SK-N-MC (cell line): ENCODE measurements at regions not wholly inside any gene's neighbourhood (a gene's known extent, or its start where the extent isn't known, plus 50 kb on each side); places are given as distances from the start of the nearest gene placed in this dataset.

Source experiments
- DNase-seq: peaks from one replicate; pipeline ENCODE4 v3.0.0-alpha.2; 2011; ENCODE audit warnings: low read depth, low spot score
- H3K27ac ChIP-seq: fragments of 200-600 bp; sonication (generic); 2 replicates; pipeline ENCODE4 v1.5.1; 2016; ENCODE audit warnings: mixed run types
- H3K36me3 ChIP-seq: fragments of 200-600 bp; sonication (generic); 2 replicates; pipeline ENCODE4 v1.6.1; 2017; ENCODE audit warnings: antibody characterized with exemption, low read length, mixed read lengths; ENCODE audit not compliant: insufficient read depth
- H3K4me3 ChIP-seq: fragments of 200-600 bp; sonication (generic); 2 replicates; pipeline ENCODE4 v1.5.1; 2016
- H3K9ac ChIP-seq: fragments of 200-600 bp; sonication (generic); 2 replicates; pipeline ENCODE4 v1.8.0; 2017; ENCODE audit warnings: mixed run types, mixed read lengths; ENCODE audit not compliant: insufficient read length
- H3K9me3 ChIP-seq: fragments of 200-600 bp; sonication (generic); 2 replicates; pipeline ENCODE4 v1.6.1; 2017; ENCODE audit warnings: low read depth, mild to moderate bottlenecking, antibody characterized with exemption, low read length, moderate library complexity, mixed read lengths
- EZH2 ChIP-seq: fragments of 200-600 bp; sonication (generic); IDR thresholded peaks from one replicate; pipeline ENCODE4 v1.6.1; 2017; ENCODE audit warnings: antibody characterized with exemption
- FOXP2 ChIP-seq: optimal IDR thresholded peaks from 2 replicates; pipeline ENCODE3; 2011; ENCODE audit warnings: mild to moderate bottlenecking, moderate library complexity; ENCODE audit not compliant: insufficient read depth; ENCODE audit errors: extremely low read length, control extremely low read depth
- POLR2AphosphoS5 ChIP-seq: IDR thresholded peaks from 2 replicates; pipeline ENCODE4 v1.6.1; 2012; ENCODE audit warnings: mild to moderate bottlenecking, low read depth, low read length, borderline replicate concordance

GRCh38 chr11:81052344-81053158, 1611.7 kb upstream of the TENM4 start:
- TF ChIP-seq POLR2AphosphoS5: no peak
- H3K9ac ChIP-seq: no peak overlapping the region
- H3K4me3 ChIP-seq: no peak overlapping the region

DNA sequence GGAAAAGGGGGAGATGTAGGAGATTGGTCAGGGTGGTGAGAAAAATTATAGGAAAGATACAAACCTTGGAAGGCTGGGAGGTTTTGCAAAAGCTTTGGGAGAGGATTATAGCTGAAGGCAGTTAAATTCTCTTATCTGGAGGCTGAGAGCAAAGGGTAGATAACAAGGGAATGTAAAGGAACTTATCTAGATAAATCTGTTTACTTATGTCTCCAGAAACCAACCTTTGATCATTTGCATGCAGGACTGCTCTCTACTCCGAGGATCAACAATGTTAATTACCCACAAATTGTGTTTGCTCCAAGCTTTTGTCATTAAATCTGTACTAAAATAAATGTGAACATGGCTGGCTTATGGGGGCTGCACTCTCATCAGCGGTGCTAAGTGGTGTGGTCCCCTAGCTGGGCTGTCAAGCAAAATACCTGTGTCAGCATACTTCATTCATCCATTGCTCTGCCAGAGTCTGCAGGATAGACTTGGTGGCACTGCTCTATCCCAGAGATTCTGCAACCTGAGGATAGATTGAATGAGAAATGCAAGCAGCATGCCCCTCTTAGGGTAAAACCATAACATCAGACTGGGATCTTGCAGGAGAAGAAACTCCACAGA, 1599.2 kb upstream of the TENM4 start:
- no peak for DNase-seq
- H3K27ac ChIP-seq: no peak overlapping the region
- no peaks in the 10 kb centered on the region for H3K9me3 ChIP-seq
- H3K4me3 ChIP-seq: no peak overlapping the region
- no peak overlapping the region for H3K9ac ChIP-seq
- H3K36me3 ChIP-seq: no peaks in the 10 kb centered on the region
- TF ChIP-seq POLR2AphosphoS5 (no peak), EZH2 (no peak), FOXP2 (no peak)

More at GRCh38 chr11:81052344-81053158, 1611.7 kb upstream of the TENM4 start:
- no peak for DNase-seq
- Histone ChIP-seq H3K9me3 (no peaks in the 10 kb centered on the region), H3K36me3 (no peaks in the 10 kb centered on the region), H3K27ac (no peak overlapping the region)

- H3K9ac ChIP-seq: no peak overlapping the region
- TF ChIP-seq EZH2 (no peak), FOXP2 (no peak), POLR2AphosphoS5 (no peak)
- no peak for DNase-seq
- H3K36me3 ChIP-seq: no peaks in the 10 kb centered on the region
- H3K27ac ChIP-seq: no peak overlapping the region
- H3K9me3 ChIP-seq: no peaks in the 10 kb centered on the region
- no peak overlapping the region for H3K4me3 ChIP-seq
Measured at GRCh38 chr11:81036168-81036870, 1595.5 kb upstream of the TENM4 start.

- Histone ChIP-seq H3K9ac (no peak overlapping the region), H3K36me3 (no peaks in the 10 kb centered on the region), H3K4me3 (no peak overlapping the region), H3K9me3 (no peaks in the 10 kb centered on the region), H3K27ac (no peak overlapping the region)
- TF ChIP-seq EZH2: no peak
- TF ChIP-seq POLR2AphosphoS5: no peak
- no peak for TF ChIP-seq FOXP2
- DNase-seq: no peak
Measured at GRCh38 chr11:81033779-81034540, 1593.1 kb upstream of the TENM4 start.

DNA sequence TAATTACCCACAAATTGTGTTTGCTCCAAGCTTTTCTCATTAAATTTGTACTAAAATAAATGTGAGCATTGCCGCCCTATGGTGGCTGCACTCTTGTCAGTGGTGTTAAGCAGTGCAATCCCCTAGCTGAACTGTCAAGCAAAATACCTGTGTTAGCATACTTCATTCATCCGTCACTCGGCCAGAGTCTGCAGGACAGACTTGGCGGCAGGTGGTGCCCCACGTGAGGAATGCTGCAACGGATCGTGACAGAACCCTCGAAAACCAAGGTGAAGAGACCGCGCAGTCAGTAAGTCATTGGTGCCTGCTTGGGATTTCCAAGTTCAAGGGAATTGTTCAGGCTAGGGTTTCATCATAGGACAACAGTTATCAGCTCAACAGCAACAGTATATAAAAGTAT, 1592.1 kb upstream of the TENM4 start:
- no peaks in the 10 kb centered on the region for H3K9me3 ChIP-seq
- H3K9ac ChIP-seq: no peak overlapping the region
- no peak overlapping the region for H3K27ac ChIP-seq
- no peak overlapping the region for H3K4me3 ChIP-seq
- no peaks in the 10 kb centered on the region for H3K36me3 ChIP-seq
- no peak for TF ChIP-seq FOXP2
- no peak for TF ChIP-seq EZH2
- TF ChIP-seq POLR2AphosphoS5: no peak
- DNase-seq: no peak

DNA sequence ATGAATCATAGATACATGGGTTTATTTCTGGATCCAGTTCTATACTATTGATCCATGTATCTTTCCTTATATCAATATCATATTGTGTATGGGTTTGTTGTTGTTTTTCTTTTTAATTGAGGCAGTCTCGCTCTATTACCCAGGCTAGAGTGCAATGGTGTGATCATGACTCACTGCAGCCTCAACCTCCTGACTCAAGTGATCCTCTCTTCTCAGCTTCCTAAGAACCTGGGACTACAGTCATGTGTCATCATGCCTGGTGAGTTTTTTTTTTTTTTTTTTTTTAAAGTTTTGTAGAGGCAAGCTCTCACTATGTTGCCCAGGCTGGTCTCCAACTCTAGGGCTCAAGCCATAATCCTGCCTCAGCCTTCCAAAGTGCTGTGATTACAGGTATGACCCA, 1589.4 kb upstream of the TENM4 start:
- no peak for DNase-seq

GRCh38 chr11:81026032-81026431, 1585.2 kb upstream of the TENM4 start:
- Histone ChIP-seq H3K36me3 (no peaks in the 10 kb centered on the region), H3K4me3 (no peak overlapping the region), H3K9me3 (no peaks in the 10 kb centered on the region), H3K27ac (no peak overlapping the region), H3K9ac (no peak overlapping the region)
- DNase-seq: no peak
- TF ChIP-seq POLR2AphosphoS5 (no peak), EZH2 (no peak), FOXP2 (no peak)

More for the DNA sequence above, 1589.4 kb upstream of the TENM4 start:
- Histone ChIP-seq H3K36me3 (no peaks in the 10 kb centered on the region), H3K27ac (no peak overlapping the region), H3K4me3 (no peak overlapping the region), H3K9ac (no peak overlapping the region), H3K9me3 (no peaks in the 10 kb centered on the region)
- TF ChIP-seq POLR2AphosphoS5 (no peak), FOXP2 (no peak), EZH2 (no peak)

- Histone ChIP-seq H3K4me3 (no peak overlapping the region), H3K9me3 (no peaks in the 10 kb centered on the region), H3K36me3 (no peaks in the 10 kb centered on the region), H3K9ac (no peak overlapping the region), H3K27ac (no peak overlapping the region)
- TF ChIP-seq EZH2 (no peak), FOXP2 (no peak), POLR2AphosphoS5 (no peak)
- no peak for DNase-seq
Measured at GRCh38 chr11:81022057-81022456, 1581.2 kb upstream of the TENM4 start.
